A549 (cell line): ENCODE measurements at regions not wholly inside any gene's neighbourhood (a gene's known extent, or its start where the extent isn't known, plus 50 kb on each side); places are given as distances from the start of the nearest gene placed in this dataset.

Experiments
- ATAC-seq, 2 experiments: fragments of 200-7000 bp in 1 of 2; fragments of >200 bp in 1 of 2; cut with Nextera tagmentation in 1 of 2; cut with Tn5 transposase in 1 of 2; 3 replicates each; pipeline versions ENCODE4 v1.8.0 to v1.9.1; 2018 to 2020; ENCODE audit warnings: mild to moderate bottlenecking in 1 of 2, moderate library complexity in 1 of 2
- CTCF ChIA-PET: fragments of 300-600 bp; sonication (Branson Sonifier 250); formaldehyde crosslinking; extraction: SDS; loops from one replicate; lab custom pipeline; 2021; ENCODE audit warnings: antibody characterized with exemption, inconsistent platforms; lab: Yijun Ruan, JAX
- POLR2A ChIA-PET: fragments of 350-600 bp; formaldehyde crosslinking; extraction: SDS; loops from one replicate; lab custom pipeline; 2021; ENCODE audit warnings: antibody characterized with exemption, inconsistent platforms; lab: Yijun Ruan, JAX
- DNase-seq, 2 experiments: peaks; one replicate each; pipeline versions ENCODE4 v3.0.0 to v3.0.0-alpha.2; 2011 to 2016; ENCODE audit warnings: low read depth in 1 of 2, low spot score in 1 of 2
- FAIRE-seq: peaks from 2 replicates; lab custom pipeline; 2011; peaks lifted over from hg19 to GRCh38; lab: Jason Lieb, UNC
- H3K27ac ChIP-seq, 2 experiments: fragments of >200 bp; sonication (Bioruptor Twin); formaldehyde crosslinking; 3 replicates each; pipeline ENCODE4 v1.5.1; 2016 to 2017
- H3K4me1 ChIP-seq: fragments of >200 bp; sonication (Bioruptor Twin); formaldehyde crosslinking; 3 replicates; pipeline ENCODE4 v1.6.1; 2016
- H3K4me2 ChIP-seq: fragments of >200 bp; sonication (Bioruptor Twin); formaldehyde crosslinking; 3 replicates; pipeline ENCODE4 v1.6.1; 2016
- H3K4me3 ChIP-seq: fragments of >200 bp; sonication (Bioruptor Twin); formaldehyde crosslinking; 3 replicates; pipeline ENCODE4 v1.5.1; 2016
- H3K9me3 ChIP-seq: fragments of >200 bp; sonication (Bioruptor Twin); formaldehyde crosslinking; 3 replicates; pipeline ENCODE4 v1.6.1; 2016
- ATOH8 ChIP-seq: fragments of 250-450 bp; sonication (Bioruptor Pico); IDR thresholded peaks from 2 replicates; pipeline ENCODE4 v1.5.0; 2020; ENCODE audit warnings: low read depth, mild to moderate bottlenecking, moderate library complexity
- CBX2 ChIP-seq: fragments of 200-600 bp; sonication (generic); IDR thresholded peaks from 2 replicates; pipeline ENCODE4 v1.6.1; 2016; ENCODE audit warnings: low read depth, mild to moderate bottlenecking, borderline replicate concordance
- CBX8 ChIP-seq: fragments of 200-600 bp; sonication (generic); IDR thresholded peaks from 2 replicates; pipeline ENCODE4 v1.6.1; 2016
- CEBPB ChIP-seq, 2 experiments: fragments of >200 bp in 1 of 2; sonication (Bioruptor Twin) in 1 of 2; formaldehyde crosslinking in 1 of 2; IDR thresholded peaks; 2 replicates each; pipeline ENCODE4 v1.6.1; 2012 to 2016
- EHF ChIP-seq: fragments of 250-450 bp; sonication (Bioruptor Pico); IDR thresholded peaks from 2 replicates; pipeline ENCODE4 v1.5.0; 2020; ENCODE audit warnings: mild to moderate bottlenecking
- ELK1 ChIP-seq: fragments of 150-350 bp; IDR thresholded peaks from 2 replicates; pipeline ENCODE4 v1.6.1; 2014; ENCODE audit warnings: low read depth, mild to moderate bottlenecking, low read length
- EP300 ChIP-seq, 2 experiments: fragments of >200 bp; sonication (Bioruptor Twin); formaldehyde crosslinking; IDR thresholded peaks; 2 replicates in 1 of 2; 3 replicates in 1 of 2; pipeline ENCODE4 v1.6.1; 2016 to 2017
- ESRRA ChIP-seq: fragments of 150-350 bp; IDR thresholded peaks from 2 replicates; pipeline ENCODE4 v1.6.1; 2014; ENCODE audit warnings: mild to moderate bottlenecking, low read length, borderline replicate concordance
- FOSB ChIP-seq: fragments of 250-450 bp; sonication (Bioruptor Pico); IDR thresholded peaks from 2 replicates; pipeline ENCODE4 v1.5.0; 2020; ENCODE audit warnings: mild to moderate bottlenecking, moderate library complexity
- FOXS1 ChIP-seq: fragments of 250-450 bp; sonication (Bioruptor Pico); IDR thresholded peaks from 2 replicates; pipeline ENCODE4 v1.5.0; 2020; ENCODE audit warnings: mild to moderate bottlenecking, moderate library complexity
- HDAC2 ChIP-seq: fragments of 200-600 bp; sonication (generic); IDR thresholded peaks from 2 replicates; pipeline ENCODE4 v1.6.1; 2016
- HMGXB4 ChIP-seq: fragments of 250-450 bp; sonication (Bioruptor Pico); IDR thresholded peaks from 2 replicates; pipeline ENCODE4 v1.5.0; 2021; ENCODE audit warnings: mild to moderate bottlenecking, moderate library complexity, borderline replicate concordance
- HOXB13 ChIP-seq: fragments of 250-450 bp; sonication (Bioruptor Pico); IDR thresholded peaks from 2 replicates; pipeline ENCODE4 v1.5.0; 2020; ENCODE audit warnings: low read depth, mild to moderate bottlenecking, moderate library complexity
- JUNB ChIP-seq: fragments of >200 bp; sonication (Bioruptor Twin); formaldehyde crosslinking; IDR thresholded peaks from 2 replicates; pipeline ENCODE4 v1.6.1; 2016
- KDM1A ChIP-seq: fragments of 200-600 bp; sonication (generic); IDR thresholded peaks from 2 replicates; pipeline ENCODE4 v1.6.1; 2016; ENCODE audit warnings: low read depth, mild to moderate bottlenecking
- MAZ ChIP-seq: fragments of 150-350 bp; IDR thresholded peaks from 2 replicates; pipeline ENCODE4 v1.6.1; 2014; ENCODE audit warnings: antibody characterized with exemption, low read depth, low read length, borderline replicate concordance
- NFE2L2 ChIP-seq: fragments of 150-350 bp; conservative IDR thresholded peaks from 2 replicates; pipeline ENCODE4 v1.6.1; 2014; ENCODE audit warnings: low read length
- NPAS2 ChIP-seq: fragments of 250-450 bp; sonication (Bioruptor Pico); IDR thresholded peaks from 2 replicates; pipeline ENCODE4 v1.8.0; 2022; ENCODE audit warnings: mild to moderate bottlenecking, moderate library complexity, borderline replicate concordance
- PHF8 ChIP-seq: fragments of 200-600 bp; sonication (generic); IDR thresholded peaks from 2 replicates; pipeline ENCODE4 v1.6.1; 2016; ENCODE audit warnings: low read depth, mild to moderate bottlenecking, antibody characterized with exemption, moderate library complexity, borderline replicate concordance
- RAD21 ChIP-seq, 2 experiments: fragments of >200 bp in 1 of 2; sonication (Bioruptor Twin) in 1 of 2; formaldehyde crosslinking in 1 of 2; IDR thresholded peaks in 1 of 2; conservative IDR thresholded peaks in 1 of 2; 2 replicates in 1 of 2; 3 replicates in 1 of 2; pipeline ENCODE4 v1.6.1; 2012 to 2018; ENCODE audit warnings: inconsistent platforms in 1 of 2
- RARB ChIP-seq: fragments of 250-450 bp; sonication (Bioruptor Pico); IDR thresholded peaks from 2 replicates; pipeline ENCODE4 v1.8.0; 2021; ENCODE audit warnings: mild to moderate bottlenecking, moderate library complexity
- RFX5 ChIP-seq: fragments of 450-650 bp; IDR thresholded peaks from 2 replicates; pipeline ENCODE4 v1.7.1; 2014; ENCODE audit warnings: antibody characterized with exemption, mild to moderate bottlenecking, moderate library complexity
- SMC3 ChIP-seq: fragments of >200 bp; sonication (Bioruptor Twin); formaldehyde crosslinking; IDR thresholded peaks from 3 replicates; pipeline ENCODE4 v1.6.1; 2018; ENCODE audit warnings: inconsistent platforms
- SREBF2 ChIP-seq: fragments of 450-650 bp; IDR thresholded peaks from 2 replicates; pipeline ENCODE4 v1.6.1; 2014; ENCODE audit warnings: mild to moderate bottlenecking, moderate library complexity
- TP53 ChIP-seq: fragments of 250-450 bp; sonication (Bioruptor Pico); IDR thresholded peaks from 2 replicates; pipeline ENCODE4 v1.5.0; 2021; ENCODE audit warnings: mild to moderate bottlenecking, moderate library complexity
- ZC3H11A ChIP-seq: fragments of 450-650 bp; IDR thresholded peaks from 2 replicates; pipeline ENCODE4 v1.6.1; 2014; ENCODE audit warnings: antibody characterized with exemption, mild to moderate bottlenecking
- ZNF302 ChIP-seq: fragments of 250-450 bp; sonication (Bioruptor Pico); IDR thresholded peaks from 2 replicates; pipeline ENCODE4 v1.9.0; 2021; ENCODE audit warnings: inconsistent platforms, mild to moderate bottlenecking, moderate library complexity
- ZSCAN20 ChIP-seq: fragments of 250-450 bp; sonication (Bioruptor Pico); IDR thresholded peaks from 2 replicates; pipeline ENCODE4 v1.8.0; 2022; ENCODE audit warnings: mild to moderate bottlenecking, moderate library complexity
- WGBS: methylation state at CpG from one replicate; pipeline ENCODE4 v1.1.6; 2017; ENCODE audit errors: missing lambda C conversion rate; 5-methylcytosine and 5-hydroxymethylcytosine counted together
- TF ChIP-seq, protein P1 (sequence below): fragments of 450-650 bp; IDR thresholded peaks from 2 replicates; pipeline ENCODE4 v1.6.1; 2014; ENCODE audit warnings: antibody characterized with exemption
- TF ChIP-seq, protein P2 (sequence below): IDR thresholded peaks from 2 replicates; pipeline ENCODE4 v1.6.1; 2012
- TF ChIP-seq, protein P3 (sequence below): IDR thresholded peaks from 2 replicates; pipeline ENCODE4 v1.6.1; 2012; ENCODE audit warnings: low read depth, borderline replicate concordance
- TF ChIP-seq, protein P4 (sequence below): fragments of >200 bp; sonication (Bioruptor Twin); formaldehyde crosslinking; IDR thresholded peaks from 3 replicates; pipeline ENCODE4 v1.5.1; 2016

DNA sequence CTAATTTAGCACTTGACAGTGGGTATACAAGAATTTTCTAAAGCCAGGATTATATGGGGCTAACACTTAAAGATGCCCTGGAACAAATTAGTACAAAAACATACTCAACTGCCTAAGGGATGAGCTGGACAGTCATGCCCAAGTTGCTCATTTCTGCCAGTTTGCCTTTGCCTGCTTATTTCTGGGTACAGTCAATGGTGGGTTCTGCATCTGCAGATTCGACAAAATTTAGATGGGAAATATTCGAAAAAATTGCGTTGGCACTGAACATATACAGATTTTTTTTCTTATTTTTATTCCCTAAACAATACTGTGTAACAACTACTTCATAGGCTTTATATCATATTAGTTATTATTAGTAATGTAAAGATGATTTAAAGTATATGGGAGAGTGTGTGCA lies 591.9 kb downstream of the EPM2A start:
- Histone ChIP-seq H3K4me2 (no peak overlapping the region), H3K9me3 (no peaks in the 10 kb centered on the region), H3K4me1 (peaks cover 5% of the 10 kb centered on the region; the same call in 1 of the 3 replicates), H3K27ac (no peak overlapping the region), H3K4me3 (no peak overlapping the region)
- ATAC-seq = no peak
- TF ChIP-seq RARB (CRISPR knock-in tag) (no peak), HOXB13 (CRISPR knock-in tag) (no peak), ATOH8 (no peak), CBX2 (no peak), ESRRA (no peak), RFX5 (no peak), NPAS2 (CRISPR knock-in tag) (no peak), NFE2L2 (no peak), CBX8 (no peak), RAD21 (conservative IDR thresholded peaks at IDR 0.05 in 1 of 2, IDR thresholded peaks at IDR 0.05 in 1 of 2) (no peak), FOSB (CRISPR knock-in tag) (no peak), ZNF302 (CRISPR knock-in tag) (no peak), PHF8 (no peak), ZC3H11A (no peak), ZSCAN20 (CRISPR knock-in tag) (no peak), SMC3 (no peak), FOXS1 (CRISPR knock-in tag) (no peak)
- TF ChIP-seq, protein P1, sequence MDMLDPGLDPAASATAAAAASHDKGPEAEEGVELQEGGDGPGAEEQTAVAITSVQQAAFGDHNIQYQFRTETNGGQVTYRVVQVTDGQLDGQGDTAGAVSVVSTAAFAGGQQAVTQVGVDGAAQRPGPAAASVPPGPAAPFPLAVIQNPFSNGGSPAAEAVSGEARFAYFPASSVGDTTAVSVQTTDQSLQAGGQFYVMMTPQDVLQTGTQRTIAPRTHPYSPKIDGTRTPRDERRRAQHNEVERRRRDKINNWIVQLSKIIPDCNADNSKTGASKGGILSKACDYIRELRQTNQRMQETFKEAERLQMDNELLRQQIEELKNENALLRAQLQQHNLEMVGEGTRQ = no peak
- TF ChIP-seq, protein P2, sequence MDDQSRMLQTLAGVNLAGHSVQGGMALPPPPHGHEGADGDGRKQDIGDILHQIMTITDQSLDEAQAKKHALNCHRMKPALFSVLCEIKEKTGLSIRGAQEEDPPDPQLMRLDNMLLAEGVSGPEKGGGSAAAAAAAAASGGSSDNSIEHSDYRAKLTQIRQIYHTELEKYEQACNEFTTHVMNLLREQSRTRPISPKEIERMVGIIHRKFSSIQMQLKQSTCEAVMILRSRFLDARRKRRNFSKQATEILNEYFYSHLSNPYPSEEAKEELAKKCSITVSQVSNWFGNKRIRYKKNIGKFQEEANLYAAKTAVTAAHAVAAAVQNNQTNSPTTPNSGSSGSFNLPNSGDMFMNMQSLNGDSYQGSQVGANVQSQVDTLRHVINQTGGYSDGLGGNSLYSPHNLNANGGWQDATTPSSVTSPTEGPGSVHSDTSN = no peak
- TF ChIP-seq, protein P3, sequence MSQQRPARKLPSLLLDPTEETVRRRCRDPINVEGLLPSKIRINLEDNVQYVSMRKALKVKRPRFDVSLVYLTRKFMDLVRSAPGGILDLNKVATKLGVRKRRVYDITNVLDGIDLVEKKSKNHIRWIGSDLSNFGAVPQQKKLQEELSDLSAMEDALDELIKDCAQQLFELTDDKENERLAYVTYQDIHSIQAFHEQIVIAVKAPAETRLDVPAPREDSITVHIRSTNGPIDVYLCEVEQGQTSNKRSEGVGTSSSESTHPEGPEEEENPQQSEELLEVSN = no peak
- no peak for DNase-seq
- POLR2A ChIA-PET = no interaction called here
- CTCF ChIA-PET = interaction anchor here (0.9 kb wide), 1 partner anchor 111 kb away, joined by 3 read pairs; no protein-coding TSS in a partner anchor
- WGBS = 12% methylated on average over 3 of the region's 3 CpGs
- no peak for FAIRE-seq

DNA sequence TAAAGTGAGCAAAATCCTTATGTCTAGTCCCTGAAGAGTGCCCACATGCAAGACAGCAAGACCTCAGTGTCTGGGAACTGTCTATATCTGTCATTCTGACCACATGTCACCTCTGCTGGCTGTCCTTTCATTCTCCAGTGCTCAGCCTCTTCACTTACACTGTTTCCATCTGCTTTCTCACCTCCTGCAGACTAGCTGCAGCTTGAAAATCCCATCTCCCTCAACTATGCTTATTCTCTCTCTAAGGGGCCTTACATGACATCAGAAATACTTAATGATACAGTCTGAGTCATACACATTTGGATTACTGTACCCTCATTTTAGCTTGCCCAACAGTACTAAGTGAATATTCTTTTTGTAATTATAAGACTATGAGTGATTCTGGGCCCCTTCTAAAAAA lies 587.8 kb downstream of the EPM2A start:
- ChIA-PET CTCF (interaction anchor here (1.5 kb wide), 1 partner anchor 10 kb away, joined by 5 read pairs; no protein-coding TSS in a partner anchor), POLR2A (no interaction called here)
- Histone ChIP-seq H3K9me3 (no peaks in the 10 kb centered on the region), H3K4me1 (peaks cover 5% of the 10 kb centered on the region; the same call in 1 of the 3 replicates), H3K4me2 (peak overlapping the region; percentile 26; the same call in 1 of the 3 replicates), H3K27ac (no peak overlapping the region), H3K4me3 (no peak overlapping the region)
- FAIRE-seq = no peak
- ATAC-seq = peak in 1 of 2 experiments; percentile 52; a peak in 2 of 6 replicates
- no peak for DNase-seq
- TF ChIP-seq, protein P4, sequence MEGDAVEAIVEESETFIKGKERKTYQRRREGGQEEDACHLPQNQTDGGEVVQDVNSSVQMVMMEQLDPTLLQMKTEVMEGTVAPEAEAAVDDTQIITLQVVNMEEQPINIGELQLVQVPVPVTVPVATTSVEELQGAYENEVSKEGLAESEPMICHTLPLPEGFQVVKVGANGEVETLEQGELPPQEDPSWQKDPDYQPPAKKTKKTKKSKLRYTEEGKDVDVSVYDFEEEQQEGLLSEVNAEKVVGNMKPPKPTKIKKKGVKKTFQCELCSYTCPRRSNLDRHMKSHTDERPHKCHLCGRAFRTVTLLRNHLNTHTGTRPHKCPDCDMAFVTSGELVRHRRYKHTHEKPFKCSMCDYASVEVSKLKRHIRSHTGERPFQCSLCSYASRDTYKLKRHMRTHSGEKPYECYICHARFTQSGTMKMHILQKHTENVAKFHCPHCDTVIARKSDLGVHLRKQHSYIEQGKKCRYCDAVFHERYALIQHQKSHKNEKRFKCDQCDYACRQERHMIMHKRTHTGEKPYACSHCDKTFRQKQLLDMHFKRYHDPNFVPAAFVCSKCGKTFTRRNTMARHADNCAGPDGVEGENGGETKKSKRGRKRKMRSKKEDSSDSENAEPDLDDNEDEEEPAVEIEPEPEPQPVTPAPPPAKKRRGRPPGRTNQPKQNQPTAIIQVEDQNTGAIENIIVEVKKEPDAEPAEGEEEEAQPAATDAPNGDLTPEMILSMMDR = no peak
- no peak for TF ChIP-seq KDM1A
- TF ChIP-seq SREBF2 = no peak
- TF ChIP-seq MAZ = no peak
- TF ChIP-seq RAD21 (conservative IDR thresholded peaks at IDR 0.05 in 1 of 2, IDR thresholded peaks at IDR 0.05 in 1 of 2) = no peak
- TF ChIP-seq JUNB = no peak
- TF ChIP-seq EHF (CRISPR knock-in tag) = no peak
- no peak for TF ChIP-seq ELK1
- no peak for TF ChIP-seq EP300 (IDR thresholded peaks at IDR 0.05)
- no peak for TF ChIP-seq HDAC2
- no peak for TF ChIP-seq ESRRA
- no peak for TF ChIP-seq HMGXB4 (CRISPR knock-in tag)
- no peak for TF ChIP-seq CBX8
- no peak for TF ChIP-seq CEBPB (IDR thresholded peaks at IDR 0.05)
- no peak for TF ChIP-seq TP53
